HG02852 (cell line): ENCODE measurements at regions not wholly inside any gene's neighbourhood (a gene's known extent, or its start where the extent isn't known, plus 50 kb on each side); places are given as distances from the start of the nearest gene placed in this dataset.

ENCODE experiments used
- ATAC-seq: cut with Tn5 transposase; IDR thresholded peaks from one replicate; pipeline ENCODE4 v1.9.1; 2021; ENCODE audit warnings: mild to moderate bottlenecking, moderate library complexity; ENCODE audit not compliant: unreplicated experiment

DNA sequence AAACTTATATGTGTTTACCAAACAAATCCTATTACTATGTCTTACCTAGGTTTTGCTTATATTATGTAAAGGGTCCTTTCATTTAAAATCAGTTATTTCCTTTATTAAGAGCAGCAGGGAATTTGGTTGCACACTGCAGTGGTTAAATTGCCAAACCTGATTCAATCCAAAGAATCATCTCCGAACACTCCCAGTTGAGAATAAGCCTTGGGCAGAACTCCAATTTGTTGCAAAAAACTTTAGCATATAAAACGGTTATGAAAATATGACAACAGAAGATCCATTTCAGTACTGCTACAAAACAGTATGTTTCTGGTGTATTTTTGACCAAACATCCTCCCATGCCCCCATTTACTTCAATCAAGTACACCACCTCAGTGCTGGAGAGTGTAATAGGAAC lies 587.0 kb upstream of the GRAMD2B start:
- no peak for ATAC-seq

DNA sequence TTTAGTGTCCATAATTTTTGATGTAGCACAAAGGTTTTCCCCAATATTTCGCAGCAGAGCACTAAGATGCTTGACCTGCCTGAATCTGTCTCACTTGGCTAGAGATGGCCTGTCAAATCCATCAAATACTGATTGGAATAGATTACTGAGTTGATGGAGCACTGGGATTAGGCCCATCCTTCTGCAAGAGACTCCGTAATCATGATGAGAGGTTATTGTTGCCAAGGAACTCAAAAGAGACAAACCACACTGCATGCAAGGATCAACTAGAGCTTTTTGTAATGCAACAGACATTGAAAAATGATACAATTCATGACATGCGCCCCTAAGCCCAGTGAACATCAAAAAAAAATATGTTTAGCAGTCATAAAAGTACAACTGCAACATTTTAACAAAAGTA lies 585.3 kb upstream of the GRAMD2B start:
- no peak for ATAC-seq

DNA sequence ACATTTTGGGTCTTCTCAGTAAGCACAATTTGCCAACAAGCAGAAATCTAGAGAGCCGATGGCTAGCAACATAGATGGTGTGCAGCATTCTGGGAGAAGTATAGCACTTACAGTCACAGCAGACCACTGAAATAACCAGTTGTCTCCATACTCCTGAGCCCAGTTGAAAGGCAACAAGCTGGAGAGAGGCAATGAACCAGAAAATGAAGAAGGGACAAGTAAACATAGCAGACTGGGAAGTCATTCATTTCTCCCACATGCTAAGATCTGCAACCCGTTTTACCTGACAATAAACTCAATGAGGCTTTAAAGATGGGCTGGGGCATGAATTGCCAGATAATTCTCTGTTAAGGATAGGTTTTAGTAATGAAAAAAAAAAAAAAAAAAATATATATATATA lies 575.6 kb upstream of the GRAMD2B start:
- no peak for ATAC-seq

DNA sequence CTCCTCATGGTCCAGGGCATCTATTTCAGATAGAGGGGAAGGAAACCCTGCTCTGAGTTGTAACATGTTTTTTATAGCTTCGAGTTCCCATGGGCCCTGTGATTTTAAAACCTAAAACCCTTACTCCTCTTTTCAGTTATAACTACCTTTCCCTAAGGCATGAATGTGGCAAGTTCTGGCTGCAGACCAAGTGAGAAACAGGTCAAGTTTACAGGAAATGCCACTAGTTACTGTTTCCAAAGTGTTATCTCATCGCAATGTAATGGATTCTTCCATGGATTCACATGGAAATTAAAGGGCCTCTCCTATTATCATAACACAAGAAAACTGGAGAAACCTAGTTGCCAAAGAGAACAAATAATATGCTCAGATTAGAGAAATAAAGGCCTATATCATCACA lies 574.5 kb upstream of the GRAMD2B start:
- ATAC-seq = no peak

DNA sequence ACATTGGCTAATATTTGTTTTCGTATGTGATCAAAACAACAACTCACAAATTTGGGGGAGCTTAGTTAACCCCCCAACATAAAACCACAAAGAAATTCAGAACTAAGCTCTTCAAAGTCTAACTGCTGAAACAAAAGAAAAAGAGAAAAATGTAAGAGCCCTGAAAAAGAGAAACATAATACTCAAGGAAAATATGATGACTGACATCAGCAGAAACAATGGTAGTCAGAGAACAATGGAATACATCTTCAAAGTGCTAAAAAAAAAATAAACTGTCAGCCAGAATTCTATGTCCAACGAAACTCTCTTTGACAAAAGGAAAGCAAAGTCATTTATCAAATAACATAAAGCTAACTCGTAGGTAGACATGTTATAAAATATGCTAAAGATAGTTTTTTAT lies 566.3 kb upstream of the GRAMD2B start:
- no peak for ATAC-seq

DNA sequence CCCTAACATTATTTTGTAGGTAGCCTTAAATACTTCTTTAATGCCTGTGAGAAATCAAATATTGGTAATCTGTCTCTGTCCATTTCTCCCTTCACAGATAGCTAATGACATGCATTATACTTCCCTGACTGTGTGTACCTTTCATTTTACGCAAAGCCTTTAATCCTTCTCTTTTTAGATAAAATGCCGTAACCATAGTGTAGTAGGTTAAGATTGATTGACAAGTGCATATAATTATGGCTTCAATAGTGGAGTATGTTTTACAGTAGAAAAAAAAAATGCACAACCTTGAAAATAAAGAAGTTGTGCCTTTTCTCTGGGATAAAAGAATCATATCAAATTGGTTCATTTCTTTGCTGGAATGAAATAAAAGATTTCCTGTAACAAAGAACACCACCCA lies 559.6 kb upstream of the GRAMD2B start:
- ATAC-seq = no peak

DNA sequence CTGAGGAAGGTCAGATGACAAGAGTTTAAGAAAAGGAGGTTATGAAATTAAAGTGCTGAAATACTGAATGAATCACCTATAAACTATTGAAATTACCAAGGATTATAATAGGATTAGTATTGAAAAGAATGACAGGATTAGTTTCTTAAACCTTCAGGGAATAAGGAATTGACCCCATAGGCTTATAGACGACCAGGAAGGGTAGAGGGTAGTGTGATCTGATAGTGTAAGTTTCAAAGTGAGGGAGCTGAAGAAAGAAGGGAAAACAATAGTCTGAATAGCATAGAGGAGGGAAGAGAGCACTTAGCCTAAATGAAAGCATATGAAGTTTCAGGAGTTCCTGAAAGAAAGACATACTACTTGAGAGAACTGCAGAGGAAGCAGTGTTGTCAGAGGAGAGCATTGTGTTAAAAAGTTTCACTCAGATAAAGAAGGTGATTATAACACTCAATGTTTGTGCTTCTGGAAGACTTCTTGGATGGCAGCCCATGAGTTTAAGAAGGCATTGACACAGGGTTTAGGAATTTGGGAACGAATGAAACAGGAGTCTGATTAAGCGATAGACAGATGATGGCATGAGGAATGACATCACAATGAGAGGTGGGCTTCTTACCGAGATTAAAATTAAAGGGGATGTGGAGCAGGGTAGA lies 557.9 kb upstream of the GRAMD2B start:
- ATAC-seq = no peak

DNA sequence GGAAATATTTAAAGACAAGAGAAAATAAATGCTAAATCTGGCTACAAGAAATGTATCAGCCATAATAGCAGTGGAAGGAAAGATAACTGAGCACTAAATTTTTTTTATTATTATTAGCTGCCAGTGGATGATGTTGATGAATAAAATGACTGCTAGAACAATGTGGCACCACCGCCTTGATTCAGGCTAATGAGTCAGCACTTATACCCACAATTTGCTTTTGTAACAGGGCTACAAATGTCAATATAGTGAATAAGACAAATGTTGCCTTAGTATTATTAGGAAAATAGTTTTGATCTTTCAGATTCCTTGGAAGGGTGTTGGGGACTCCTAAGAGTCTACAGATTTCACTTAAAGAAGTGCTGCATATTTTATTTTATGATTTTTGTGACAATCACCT lies 555.2 kb upstream of the GRAMD2B start:
- ATAC-seq = no peak

DNA sequence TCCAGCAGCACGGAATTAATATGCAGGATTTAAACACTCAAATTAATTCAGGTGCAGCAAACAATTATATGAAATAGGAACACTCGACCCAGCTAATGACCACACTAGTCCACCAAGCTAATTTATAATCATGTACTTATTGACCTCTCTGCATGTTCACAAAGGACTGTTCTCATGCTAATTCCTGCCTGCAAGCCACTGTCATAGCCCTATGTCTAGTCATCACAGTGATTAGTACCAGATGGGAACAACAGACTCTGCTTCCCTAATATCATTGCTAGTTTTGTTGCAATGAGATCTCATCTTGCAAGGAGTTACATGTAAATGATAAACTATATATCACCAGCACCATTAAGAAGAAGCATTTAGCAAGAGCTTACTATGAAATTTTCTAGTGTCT lies 553.0 kb upstream of the GRAMD2B start:
- no peak for ATAC-seq

DNA sequence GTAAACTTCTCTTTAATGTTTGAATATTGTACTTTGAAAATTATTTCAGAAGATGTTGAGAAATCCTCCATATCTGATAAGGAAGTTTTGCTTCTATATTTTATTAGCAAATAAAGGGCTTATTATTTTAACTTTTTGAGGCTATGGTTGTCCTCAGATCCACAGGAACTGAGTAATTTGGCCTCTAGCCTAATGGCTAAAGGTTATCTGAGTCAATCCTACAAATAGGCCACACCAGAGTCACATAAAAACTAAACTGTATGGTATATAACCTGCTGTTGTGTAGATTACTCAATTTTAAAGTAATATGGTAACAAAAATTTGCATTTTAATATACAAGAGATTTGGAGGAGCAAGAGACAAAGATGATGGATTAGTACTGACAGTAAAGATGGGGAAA lies 549.2 kb upstream of the GRAMD2B start:
- ATAC-seq = no peak

DNA sequence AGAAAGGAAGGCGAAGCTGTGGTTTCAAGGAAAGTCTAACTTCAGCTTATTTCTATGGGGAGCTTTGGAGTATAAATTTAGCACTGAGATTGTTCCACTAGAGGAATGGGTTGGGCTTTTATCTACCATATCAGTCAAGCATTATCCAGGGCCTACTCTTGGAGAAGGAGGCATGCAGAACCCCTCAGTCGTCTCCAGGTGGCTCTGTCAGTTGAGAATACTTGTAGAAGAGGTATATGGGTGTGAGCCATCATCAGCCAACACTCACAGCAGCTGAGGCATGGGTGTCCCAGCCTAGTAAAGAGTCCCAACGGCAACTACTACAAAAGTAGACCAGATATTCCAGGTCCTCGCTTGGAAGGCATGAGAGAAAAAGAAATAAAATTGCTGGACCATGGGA lies 548.5 kb upstream of the GRAMD2B start:
- no peak for ATAC-seq

DNA sequence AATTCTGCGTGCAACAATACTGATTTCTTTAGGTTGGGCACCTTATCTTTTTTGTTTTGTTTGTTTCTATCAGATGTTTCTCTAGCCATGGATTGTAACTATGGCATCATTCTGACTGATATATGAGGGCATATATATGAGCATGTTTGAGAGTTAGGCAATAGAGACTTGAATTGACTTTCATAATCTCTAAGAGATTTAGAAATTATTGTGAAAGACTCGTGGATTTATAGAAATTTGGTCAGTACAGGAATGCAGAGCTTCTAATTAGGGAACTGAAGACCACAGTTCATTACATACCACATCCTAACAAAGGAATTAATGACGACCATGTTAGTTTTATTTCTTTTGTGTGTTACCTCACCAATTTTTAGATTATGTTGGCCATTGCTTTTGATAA lies 546.0 kb upstream of the GRAMD2B start:
- ATAC-seq = no peak

DNA sequence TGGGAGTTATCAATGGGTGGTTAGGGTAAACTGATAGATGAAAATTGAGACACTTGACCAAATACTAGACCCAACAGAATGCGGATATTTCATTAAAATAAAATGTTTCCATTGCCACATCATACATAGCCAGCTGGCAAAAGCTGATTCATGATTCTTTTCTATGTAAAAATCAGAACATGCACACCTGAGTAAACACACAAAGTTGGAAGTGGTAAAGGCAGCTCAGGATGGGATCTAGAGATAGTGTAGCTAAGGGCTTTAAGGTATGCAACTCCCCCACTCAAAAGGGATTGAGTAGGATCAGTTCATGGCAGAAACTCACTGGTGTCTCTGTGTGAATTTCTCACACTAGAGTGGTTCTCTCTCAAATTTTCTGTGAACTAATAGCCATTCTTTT lies 541.1 kb upstream of the GRAMD2B start:
- no peak for ATAC-seq

DNA sequence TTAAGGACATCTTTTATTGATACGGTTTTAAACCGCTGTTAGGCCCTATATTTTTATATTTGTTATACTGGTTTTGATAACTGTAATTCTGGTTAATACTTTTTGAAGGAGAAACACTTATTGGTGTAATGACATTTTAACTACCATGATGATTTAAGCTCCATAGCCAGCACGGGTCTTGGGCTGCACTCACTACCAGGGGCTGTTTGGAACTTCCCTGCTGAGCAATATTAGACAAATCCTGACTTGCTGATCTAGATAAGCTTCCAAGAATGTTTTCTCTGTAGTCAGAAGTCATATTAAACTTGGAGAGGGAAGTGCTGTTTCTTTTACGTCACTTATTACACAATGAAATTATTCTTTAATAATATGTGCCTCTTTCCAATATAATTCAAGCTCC lies 540.0 kb upstream of the GRAMD2B start:
- no peak for ATAC-seq

DNA sequence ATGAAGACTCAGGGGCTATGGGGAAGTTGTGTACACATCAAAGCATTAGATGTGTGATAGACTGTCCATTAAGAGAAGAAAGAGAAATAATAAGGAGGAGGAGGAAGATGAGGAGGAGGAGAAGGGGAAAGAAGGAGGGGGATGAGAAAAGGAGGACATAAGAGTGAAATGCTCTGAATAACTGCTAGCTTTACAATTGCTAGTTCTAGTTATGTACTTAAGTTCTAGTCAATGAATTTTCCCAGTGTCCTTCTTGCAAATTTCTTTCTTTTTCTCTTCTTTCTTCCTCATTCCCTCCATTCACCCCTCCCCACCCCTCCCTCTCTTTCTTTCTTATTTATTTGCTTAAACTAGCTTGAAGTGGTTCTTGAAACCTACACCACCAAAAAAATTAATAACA lies 534.9 kb upstream of the GRAMD2B start:
- no peak for ATAC-seq

DNA sequence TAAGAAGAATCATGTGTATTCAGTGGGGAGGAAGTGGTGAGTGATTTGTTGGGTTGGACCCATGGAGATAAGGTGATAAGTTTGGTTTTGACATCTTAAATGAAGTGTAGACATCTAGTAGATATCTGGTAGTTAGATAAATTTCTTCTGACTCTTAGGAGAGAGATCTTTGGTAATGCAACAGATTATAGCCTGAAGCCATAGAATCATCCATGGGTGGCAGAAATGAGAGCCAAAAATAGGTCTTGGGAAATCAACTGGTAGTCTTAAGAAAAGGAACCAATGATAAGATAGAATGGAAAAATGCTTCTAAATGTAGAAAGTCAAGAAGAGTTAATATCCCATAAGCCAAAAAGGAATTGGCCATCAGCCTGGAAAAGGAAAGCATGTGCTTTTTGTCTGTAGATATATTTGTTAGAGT lies 532.7 kb upstream of the GRAMD2B start:
- ATAC-seq = no peak

DNA sequence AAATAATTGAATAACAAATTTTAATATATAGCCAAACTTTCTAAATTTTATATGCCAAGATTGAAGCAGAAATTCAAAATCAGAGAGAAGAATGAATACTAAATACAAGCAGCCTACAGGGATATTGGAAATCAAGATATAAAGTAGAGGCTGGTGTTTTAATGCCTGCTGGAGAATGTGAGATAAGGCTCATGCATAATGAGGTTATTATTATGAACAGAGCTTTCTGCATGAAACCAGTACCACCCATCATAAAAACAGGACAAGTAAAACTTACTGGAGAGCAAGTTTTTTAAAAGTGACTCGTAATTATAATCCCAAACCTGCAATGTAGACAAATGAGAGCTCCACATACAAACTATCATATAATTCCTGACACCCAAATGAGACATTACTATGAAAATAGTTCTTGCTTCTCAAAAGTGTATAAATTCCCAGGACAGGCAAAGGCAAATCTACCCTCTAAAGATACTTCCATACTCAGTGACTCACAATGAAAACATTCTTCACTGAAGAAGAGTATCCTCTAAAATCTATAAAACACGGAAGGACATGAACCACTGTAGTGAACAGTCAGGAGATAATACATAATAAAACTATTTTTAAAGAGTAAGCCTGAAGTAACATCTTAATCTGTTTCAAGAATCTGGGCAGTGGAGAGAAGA lies 532.0 kb upstream of the GRAMD2B start:
- ATAC-seq = no peak

DNA sequence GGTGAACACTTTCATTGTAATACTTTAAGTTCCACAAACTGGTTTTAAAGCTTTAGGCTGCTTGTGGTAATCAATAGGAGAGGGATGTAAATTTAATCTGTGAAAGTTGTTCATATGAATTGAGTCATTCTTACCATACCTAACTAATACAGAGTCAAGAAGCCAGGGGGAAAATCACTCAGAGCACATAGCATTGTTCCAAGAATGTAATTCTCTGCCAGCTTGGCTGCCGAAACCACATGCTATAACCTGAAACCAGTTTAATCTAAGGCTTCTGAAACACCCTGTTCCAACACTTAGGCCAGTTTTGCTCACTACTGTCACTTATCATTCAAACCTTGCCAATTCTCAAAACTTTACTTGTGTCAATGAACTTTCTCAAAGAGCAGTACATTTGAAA lies 528.8 kb upstream of the GRAMD2B start:
- no peak for ATAC-seq

DNA sequence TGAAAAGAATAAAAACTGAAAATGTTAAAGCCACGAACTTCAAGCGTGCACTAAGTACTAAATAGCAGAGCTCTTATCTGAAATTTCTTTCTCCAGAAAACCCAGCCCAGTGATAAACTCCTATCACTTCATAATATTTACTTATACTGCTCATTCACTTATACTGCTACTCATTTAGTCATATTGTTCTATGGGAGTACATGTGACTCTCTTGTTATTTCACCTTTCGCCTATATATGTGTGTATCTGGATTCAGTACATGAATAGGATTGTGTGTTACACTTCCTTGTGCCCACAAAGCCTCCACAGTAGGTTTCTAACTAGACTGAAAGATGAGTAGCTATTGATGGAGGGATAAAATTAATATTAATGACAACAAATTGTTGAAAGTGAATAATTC lies 526.8 kb upstream of the GRAMD2B start:
- ATAC-seq = no peak

DNA sequence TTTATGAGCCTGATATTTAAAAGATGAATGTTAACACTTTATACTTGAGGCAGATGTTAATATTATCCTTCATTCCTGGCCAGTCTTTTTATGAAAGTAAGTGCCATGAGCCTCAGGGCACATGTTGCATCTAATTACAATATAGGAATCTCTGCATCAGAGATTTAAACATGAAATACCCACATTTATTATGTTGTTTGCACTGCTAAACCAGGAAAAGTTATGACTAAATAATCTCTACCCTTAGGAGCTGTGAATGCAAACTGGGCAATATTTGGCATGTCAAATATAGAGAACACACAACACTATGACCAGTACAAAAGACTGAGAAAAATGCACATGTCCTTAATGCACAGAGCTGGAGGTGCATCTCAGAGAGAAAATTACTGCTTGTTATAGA lies 526.1 kb upstream of the GRAMD2B start:
- no peak for ATAC-seq

DNA sequence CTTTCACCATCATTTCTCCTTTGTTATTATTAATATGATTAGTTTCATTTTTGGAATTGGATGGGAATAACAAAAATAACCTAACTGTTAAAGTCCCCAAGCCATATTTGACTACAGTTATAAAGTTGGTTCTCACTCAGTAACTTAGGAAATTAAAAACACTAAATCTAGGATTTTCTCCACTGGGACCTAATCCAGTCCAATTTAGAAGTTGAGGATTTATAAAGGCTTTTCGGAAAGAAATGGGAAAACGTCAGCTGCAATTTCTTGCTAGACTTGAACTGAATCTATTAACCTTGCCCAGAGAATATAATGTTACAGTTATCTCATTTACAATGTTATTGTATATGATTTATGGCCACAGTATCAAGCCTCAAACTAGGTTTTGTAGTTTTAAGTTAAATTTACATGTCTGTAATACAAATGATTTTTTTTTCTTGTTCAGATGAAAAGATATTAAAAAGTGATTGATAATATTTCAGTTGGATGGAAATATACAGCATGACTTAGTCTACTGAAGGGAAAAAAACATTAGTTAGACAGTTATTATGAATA lies 524.3 kb upstream of the GRAMD2B start:
- ATAC-seq = no peak

DNA sequence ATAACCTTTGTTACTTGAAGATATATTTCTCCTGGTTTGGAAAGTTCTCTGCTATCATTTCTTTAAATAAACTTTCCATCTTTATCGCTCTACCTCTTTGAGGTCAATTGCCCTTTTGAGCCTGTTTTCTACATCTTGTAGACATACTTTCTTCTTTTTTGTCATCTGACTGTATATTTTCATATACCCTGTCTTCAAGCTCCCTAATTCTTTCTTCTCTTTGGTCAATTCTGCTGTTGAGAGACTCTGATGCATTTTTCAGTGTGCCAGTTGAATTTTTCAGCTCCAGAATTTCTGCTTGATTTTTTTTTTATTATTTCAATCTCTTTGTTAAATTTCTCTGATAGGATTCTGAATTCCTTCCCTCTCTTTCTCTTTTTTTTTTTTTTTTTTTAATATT lies 511.2 kb upstream of the GRAMD2B start:
- no peak for ATAC-seq

DNA sequence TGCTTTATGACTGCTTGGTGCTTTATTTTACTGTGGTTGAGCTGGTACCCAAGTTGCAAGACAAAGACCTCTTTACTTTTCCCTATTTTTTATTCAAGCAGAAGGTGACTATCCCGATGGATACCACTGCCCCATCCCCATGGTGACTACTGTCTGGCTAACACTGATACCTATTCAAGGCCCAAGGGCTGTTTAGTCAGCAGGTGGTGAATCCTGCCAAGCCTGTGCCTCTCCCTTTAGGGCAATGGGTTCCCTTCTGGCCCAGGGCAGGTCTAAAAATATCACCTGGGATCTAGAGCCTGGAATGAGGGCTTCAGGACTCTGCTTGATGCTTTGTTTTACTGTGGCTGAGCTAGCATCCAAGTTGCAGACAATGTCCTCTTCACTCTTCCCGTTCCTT lies 510.0 kb upstream of the GRAMD2B start:
- no peak for ATAC-seq
